ENCODE measurements at regions not wholly inside any gene's neighbourhood (a gene's known extent, or its start where the extent isn't known, plus 50 kb on each side); places are given as distances from the start of the nearest gene placed in this dataset.
"Not testable (repeated sequence)": the region's sequence is repeated elsewhere in the genome, so short reads cannot be mapped to it uniquely, and the experiment has no call there.

DNA sequence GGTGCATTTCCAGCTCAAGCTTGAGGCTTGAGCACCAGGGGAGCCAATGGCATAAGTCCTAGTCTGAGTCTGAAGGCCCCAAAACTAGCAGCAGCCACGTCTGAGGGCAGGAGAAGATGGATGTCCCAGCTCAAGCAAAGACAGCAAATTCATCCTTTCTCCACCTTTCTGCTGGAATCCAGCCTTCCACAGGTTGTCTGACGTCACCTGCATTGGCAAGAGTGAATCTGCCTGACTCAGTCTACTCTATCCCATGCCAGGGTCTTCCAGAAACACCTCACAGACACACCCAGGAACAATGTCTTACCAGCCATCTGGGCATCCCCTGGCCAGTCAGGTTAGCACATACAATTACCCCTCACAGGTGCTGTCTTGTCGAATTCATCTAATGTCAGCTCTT is 76.2 kb upstream of the SOX11 start:
- H3K27me3 Mint-ChIP-seq, result no peaks in the 10 kb centered on the region
- ChIA-PET CTCF (no interaction called here), POLR2A (no interaction called here)
- no peaks in the 10 kb centered on the region for H3K9me3 Mint-ChIP-seq
- H3K27ac Mint-ChIP-seq, result no peak overlapping the region
- no peaks in the 10 kb centered on the region for H3K4me1 Mint-ChIP-seq (ENCODE audit: low read depth)
- H3K36me3 Mint-ChIP-seq, result no peaks in the 10 kb centered on the region
- no peak for DNase-seq
- intact Hi-C loops (cut with micrococcal nuclease), result no loop called here
- no peak overlapping the region for H3K4me3 Mint-ChIP-seq

- no peaks in the 10 kb centered on the region for H3K27me3 Mint-ChIP-seq
- no peak overlapping the region for H3K4me3 Mint-ChIP-seq
- CTCF ChIA-PET, result no interaction called here
- no peaks in the 10 kb centered on the region for H3K36me3 Mint-ChIP-seq
- no peak for DNase-seq
- no peaks in the 10 kb centered on the region for H3K9me3 Mint-ChIP-seq
- POLR2A ChIA-PET, result no interaction called here
- H3K4me1 Mint-ChIP-seq (ENCODE audit: low read depth), result no peaks in the 10 kb centered on the region
- intact Hi-C loops (cut with micrococcal nuclease), result no loop called here
- no peak overlapping the region for H3K27ac Mint-ChIP-seq
Measured at GRCh38 chr2:5617358-5617757, 74.8 kb upstream of the SOX11 start.

DNA sequence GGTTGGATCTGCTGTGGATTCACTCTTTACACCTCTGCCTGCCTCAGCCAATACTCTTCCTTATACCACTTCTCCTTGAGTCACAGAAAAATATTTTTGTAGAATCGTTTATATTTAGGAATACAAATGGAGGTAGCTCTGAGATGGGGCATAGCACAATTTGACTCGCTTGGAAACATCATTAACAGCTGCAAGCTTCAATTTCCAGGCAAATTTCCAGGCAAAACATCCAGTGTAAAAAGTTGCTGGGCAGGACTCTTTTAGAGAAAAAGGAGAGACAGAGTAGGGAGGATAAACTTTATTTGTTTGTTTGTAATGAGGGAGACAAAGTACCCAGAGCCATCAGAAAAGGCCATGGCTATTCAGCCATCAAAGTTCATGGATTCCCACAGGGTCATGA is 74.4 kb upstream of the SOX11 start:
- intact Hi-C loops (cut with micrococcal nuclease), result no loop called here
- no peaks in the 10 kb centered on the region for H3K4me1 Mint-ChIP-seq (ENCODE audit: low read depth)
- no peaks in the 10 kb centered on the region for H3K9me3 Mint-ChIP-seq
- no peak overlapping the region for H3K4me3 Mint-ChIP-seq
- no peak overlapping the region for H3K27ac Mint-ChIP-seq
- no peak for DNase-seq
- no peaks in the 10 kb centered on the region for H3K36me3 Mint-ChIP-seq
- POLR2A ChIA-PET, result no interaction called here
- CTCF ChIA-PET, result no interaction called here
- H3K27me3 Mint-ChIP-seq, result no peaks in the 10 kb centered on the region

GRCh38 chr2:5618271-5618670 is 73.9 kb upstream of the SOX11 start:
- intact Hi-C loops (cut with micrococcal nuclease), result no loop called here
- H3K27me3 Mint-ChIP-seq, result no peaks in the 10 kb centered on the region
- CTCF ChIA-PET, result no interaction called here
- DNase-seq, result no peak
- no peak overlapping the region for H3K27ac Mint-ChIP-seq
- H3K9me3 Mint-ChIP-seq, result no peaks in the 10 kb centered on the region
- H3K36me3 Mint-ChIP-seq, result no peaks in the 10 kb centered on the region
- no peak overlapping the region for H3K4me3 Mint-ChIP-seq
- POLR2A ChIA-PET, result no interaction called here
- no peaks in the 10 kb centered on the region for H3K4me1 Mint-ChIP-seq (ENCODE audit: low read depth)

DNA sequence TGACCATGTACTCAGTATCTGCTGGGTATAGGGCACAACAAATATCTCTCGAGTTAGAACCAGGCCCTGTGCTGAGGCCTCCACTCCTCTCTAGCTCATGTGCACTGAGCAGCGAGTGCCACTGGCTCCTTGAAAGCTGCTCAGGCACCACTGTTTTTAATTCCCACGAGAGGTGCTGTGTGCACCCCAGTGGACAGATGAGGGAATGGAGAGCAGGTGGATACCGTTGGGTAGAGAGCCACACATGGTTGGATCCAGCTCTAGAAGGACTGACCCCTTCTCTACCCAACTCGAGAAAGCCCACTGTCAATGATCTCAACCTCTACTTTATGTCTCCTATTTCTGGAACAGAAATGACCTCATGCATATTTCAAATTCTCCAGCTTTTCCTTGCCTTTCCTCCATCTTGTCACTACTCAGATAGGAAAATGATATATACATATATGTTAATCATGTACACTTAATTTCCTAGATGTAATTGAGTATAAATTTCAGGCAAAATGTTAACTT is 66.6 kb upstream of the SOX11 start:
- POLR2A ChIA-PET; H3K4me1 Mint-ChIP-seq (ENCODE audit: low read depth); CTCF ChIA-PET; H3K36me3 Mint-ChIP-seq; intact Hi-C loops (cut with micrococcal nuclease); DNase-seq; H3K27me3 Mint-ChIP-seq; H3K4me3 Mint-ChIP-seq; H3K27ac Mint-ChIP-seq; H3K9me3 Mint-ChIP-seq: not testable (repeated sequence)

DNA sequence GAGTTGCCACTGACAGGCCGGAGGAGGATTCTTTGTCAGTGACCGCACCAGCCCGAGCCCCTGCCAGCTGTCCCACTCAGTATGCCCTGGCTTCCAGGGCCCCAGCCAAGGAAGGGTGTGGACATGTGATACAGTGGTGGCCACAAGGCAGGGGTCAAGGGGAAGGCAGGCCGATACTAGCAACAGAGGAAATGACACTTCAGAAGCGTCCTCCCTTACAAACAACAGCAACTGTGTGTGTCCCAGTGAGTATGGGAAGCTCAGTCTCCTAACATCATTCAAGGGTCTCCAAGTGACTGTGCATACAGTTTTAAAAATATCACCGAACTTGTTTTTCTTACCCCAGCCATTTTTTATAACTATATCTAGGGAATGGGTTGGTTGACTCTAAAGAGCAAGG is 63.7 kb upstream of the SOX11 start:
- DNase-seq; H3K9me3 Mint-ChIP-seq; H3K27ac Mint-ChIP-seq; H3K36me3 Mint-ChIP-seq; H3K4me3 Mint-ChIP-seq; H3K4me1 Mint-ChIP-seq (ENCODE audit: low read depth); intact Hi-C loops (cut with micrococcal nuclease); CTCF ChIA-PET; POLR2A ChIA-PET; H3K27me3 Mint-ChIP-seq: not testable (repeated sequence)

DNA sequence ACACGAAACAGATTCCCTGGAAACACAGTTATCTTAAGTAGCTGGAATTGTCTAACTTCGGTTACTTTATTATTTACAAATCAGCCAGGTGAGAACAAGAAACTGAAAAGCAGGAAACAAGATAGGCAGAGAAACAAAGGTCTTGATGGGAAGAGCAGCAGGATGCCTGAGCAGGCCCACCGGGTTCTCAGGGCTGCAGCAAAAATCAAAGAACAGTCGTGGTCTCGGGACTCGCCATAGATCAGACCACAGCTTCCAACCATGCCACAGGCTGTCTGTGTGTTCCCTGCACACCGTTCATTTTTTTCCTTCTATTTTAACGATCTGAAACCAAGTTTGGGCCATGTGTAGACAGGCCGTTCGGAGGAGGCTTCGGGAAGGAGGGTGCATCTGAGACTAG is 62.7 kb upstream of the SOX11 start:
- H3K36me3 Mint-ChIP-seq; CTCF ChIA-PET; intact Hi-C loops (cut with micrococcal nuclease); H3K4me1 Mint-ChIP-seq (ENCODE audit: low read depth); H3K9me3 Mint-ChIP-seq; H3K27me3 Mint-ChIP-seq; POLR2A ChIA-PET; H3K4me3 Mint-ChIP-seq; H3K27ac Mint-ChIP-seq; DNase-seq: not testable (repeated sequence)

- H3K4me3 Mint-ChIP-seq; CTCF ChIA-PET; H3K36me3 Mint-ChIP-seq; H3K9me3 Mint-ChIP-seq; H3K4me1 Mint-ChIP-seq (ENCODE audit: low read depth); H3K27ac Mint-ChIP-seq; DNase-seq; intact Hi-C loops (cut with micrococcal nuclease); POLR2A ChIA-PET; H3K27me3 Mint-ChIP-seq: not testable (repeated sequence)
Measured at GRCh38 chr2:5637051-5637450, 55.1 kb upstream of the SOX11 start.

All from activated CD4-positive, alpha-beta memory T cell treated with anti-CD3 and anti-CD28 coated beads for 36 hours (primary cell).